ENCODE measurements at regions not wholly inside any gene's neighbourhood (a gene's known extent, or its start where the extent isn't known, plus 50 kb on each side); places are given as distances from the start of the nearest gene placed in this dataset.

DNA sequence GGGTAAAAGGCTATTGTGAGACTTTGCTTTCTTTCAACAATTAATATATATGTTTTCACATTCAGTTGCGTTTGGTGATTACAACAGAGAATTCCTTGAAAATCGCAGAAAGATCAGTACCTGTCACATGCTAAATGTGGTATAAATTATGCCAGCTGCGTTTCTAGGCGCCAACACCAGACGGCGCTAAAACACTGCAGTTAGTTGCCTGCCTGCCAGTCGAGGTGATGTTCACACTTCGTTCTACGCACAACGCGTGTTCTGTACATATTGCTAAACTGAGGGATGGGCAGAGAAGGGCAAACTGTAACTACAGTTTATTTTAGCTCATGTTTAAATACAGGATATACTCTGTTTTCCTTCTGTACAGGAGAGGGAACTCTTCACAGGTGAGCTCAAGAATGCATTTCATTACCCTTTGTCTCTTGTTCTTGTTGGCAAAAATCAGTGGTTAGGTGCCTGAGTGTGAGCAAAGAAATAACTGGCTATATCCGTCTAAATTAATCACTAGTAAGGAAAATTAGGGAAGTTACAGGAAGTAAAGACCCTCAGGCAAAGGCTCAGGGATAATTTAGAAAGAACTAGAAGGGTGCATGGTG is 100.1 kb upstream of the RGS17 start:
- no peak for DNase-seq (ENCODE audit: missing footprints)
- ATAC-seq = no peak
- intact Hi-C loops (cut with DNase I) = loop anchor here (5.0 kb wide), 1 partner anchor 716 kb away; no protein-coding TSS in a partner anchor

DNA sequence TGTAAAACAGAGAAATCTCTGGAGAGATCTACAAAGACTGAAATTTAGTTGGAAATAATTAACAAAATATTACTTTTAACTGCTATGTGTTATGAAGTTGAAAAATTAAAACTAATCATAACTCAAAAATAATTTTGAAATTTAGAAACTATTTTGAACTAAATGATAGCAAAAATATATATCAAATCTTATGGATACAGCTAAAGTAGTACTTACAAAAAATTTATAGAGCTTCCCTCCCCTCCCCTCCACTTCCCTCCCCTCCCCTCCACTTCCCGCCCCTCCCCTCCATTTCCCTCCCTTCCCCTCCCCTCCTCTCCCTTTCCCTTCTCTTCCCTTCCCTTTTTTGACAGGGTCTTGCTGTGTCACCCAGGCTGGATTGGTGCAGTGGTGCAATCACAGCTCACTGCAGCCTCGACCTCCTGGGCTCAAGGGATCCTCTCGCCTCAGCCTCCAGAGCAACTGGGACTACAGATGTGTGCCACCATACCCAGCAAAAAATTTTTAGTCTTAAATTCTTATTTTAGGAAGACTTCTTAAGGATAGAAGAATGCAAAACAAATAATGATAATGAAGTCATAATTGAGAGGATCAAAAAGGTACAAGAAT is 87.2 kb upstream of the RGS17 start:
- intact Hi-C loops (cut with DNase I) = no loop called here
- DNase-seq (ENCODE audit: missing footprints) (no peak), ATAC-seq (no peak)

DNA sequence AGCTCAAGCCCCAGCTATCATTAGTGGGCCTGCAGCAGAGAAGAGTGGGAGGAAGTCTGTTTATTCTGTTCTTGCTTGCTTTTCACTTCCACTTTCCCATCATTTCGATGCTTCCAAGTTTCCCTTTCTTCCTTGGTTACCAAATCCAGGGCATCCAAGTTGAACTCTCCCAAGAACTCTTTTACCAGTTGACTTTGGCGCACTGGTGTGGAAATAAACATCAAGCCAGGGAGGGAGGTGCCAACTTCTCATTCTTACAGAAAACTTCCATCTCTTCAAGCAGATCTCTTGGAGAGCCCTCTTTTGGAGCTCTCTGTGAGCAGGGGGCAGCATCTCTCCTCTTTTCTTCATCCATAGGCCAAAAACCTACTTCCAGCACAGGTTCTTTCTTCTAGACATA is 85.7 kb upstream of the RGS17 start:
- intact Hi-C loops (cut with DNase I) = no loop called here
- no peak for ATAC-seq
- DNase-seq (ENCODE audit: missing footprints) = no peak

DNA sequence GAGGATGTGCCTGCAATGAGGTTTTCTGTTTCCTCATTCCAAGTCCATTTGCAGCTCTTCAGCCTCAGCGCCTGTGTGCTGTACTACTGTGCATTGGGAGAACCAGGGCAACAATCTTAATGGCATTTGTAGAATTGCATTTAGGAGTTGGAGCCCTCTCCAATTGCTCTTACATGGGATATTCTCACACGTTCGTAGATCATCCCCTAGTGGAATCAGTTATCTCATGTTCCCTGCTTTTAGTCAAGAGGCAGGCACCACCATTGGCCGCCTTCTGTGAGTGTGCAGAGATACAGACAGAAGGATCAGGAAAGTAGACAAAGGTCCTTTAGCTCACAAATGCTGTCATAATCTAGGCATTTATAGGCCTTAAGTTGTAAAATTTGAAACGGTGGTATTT is 84.2 kb upstream of the RGS17 start:
- ATAC-seq = no peak
- intact Hi-C loops (cut with DNase I) = no loop called here
- no peak for DNase-seq (ENCODE audit: missing footprints)

DNA sequence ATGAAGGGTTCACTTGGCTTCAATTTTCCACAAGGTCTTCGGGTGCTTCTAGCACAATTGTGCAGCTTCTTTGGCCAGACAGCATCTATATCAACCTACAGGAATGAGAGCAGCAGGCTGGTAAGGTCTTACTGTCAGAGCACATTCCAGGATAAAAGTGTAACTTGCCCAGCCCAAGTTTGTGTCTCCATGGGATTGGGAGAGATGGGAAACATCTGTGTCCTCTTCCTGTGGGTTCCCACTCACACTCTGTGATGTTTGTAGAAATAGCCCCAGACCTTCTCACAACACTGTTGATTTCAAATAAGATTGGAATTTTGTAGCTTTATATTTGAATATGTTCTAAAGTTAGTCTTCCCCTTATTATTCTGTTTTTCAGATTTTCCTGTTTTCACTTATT is 83.4 kb upstream of the RGS17 start:
- DNase-seq (ENCODE audit: missing footprints) (no peak), ATAC-seq (no peak)
- intact Hi-C loops (cut with DNase I) = no loop called here

DNA sequence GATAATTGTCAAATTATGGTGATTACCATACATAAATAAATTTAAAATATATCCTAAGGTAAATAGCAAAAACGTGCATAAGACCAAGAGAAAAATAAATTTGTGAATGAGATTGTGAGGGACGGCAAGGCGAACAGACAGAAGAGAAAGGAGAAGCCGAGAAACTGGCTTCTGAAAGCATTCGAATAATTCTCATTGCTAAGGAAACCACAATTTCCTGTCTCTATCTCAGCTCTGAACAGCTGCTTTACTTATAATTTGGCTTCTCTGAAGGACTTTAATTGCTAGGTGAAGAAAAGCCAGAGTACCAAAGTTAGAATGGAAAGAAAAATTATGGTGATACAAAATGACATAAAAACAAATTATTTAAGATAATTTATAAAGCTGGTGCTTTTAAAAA is 79.0 kb upstream of the RGS17 start:
- intact Hi-C loops (cut with DNase I) = no loop called here
- no peak for ATAC-seq

DNA sequence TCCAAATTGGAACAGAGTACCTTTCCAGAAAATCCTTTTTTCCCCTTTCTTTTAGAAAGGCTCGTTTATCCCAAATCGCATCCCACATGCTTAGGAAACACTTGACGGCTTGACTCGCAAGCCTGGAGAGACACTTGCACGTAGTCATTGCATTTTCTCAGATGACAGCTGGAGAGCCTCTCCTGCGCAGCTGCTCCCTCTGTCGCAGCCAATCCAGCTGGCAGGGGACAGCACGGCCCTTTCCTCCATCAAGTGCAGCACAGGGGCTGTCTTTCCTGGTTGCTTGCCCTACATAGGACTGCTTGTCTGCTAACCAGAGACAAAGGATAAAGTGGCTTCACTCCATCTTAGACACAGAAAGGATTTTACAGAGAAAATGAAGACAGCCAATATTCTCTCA is 77.6 kb upstream of the RGS17 start:
- no peak for DNase-seq (ENCODE audit: missing footprints)
- intact Hi-C loops (cut with DNase I) = no loop called here

More for the DNA sequence above, 79.0 kb upstream of the RGS17 start:
- no peak for DNase-seq (ENCODE audit: missing footprints)

DNA sequence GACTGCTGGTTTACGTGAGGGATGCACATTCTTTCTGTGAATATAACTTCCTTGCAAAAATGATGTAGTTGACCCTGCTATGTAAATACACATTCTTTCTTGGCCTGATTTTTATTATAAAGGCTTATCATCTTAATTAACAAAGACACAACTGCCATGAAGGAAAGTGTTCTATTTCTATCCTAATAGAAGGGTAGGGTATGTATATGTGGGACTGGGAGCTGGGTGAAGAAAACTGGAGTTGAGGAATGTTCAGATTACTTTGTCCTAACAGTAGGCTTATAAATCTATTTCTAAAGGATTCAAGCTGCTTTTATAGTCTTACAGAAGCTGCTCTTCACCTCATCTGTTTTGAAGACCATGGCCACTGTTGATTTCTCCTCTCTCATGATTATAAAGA is 76.5 kb upstream of the RGS17 start:
- intact Hi-C loops (cut with DNase I) = no loop called here
- no peak for DNase-seq (ENCODE audit: missing footprints)
- no peak for ATAC-seq

More for the DNA sequence above, 77.6 kb upstream of the RGS17 start:
- ATAC-seq = peak; percentile 78

DNA sequence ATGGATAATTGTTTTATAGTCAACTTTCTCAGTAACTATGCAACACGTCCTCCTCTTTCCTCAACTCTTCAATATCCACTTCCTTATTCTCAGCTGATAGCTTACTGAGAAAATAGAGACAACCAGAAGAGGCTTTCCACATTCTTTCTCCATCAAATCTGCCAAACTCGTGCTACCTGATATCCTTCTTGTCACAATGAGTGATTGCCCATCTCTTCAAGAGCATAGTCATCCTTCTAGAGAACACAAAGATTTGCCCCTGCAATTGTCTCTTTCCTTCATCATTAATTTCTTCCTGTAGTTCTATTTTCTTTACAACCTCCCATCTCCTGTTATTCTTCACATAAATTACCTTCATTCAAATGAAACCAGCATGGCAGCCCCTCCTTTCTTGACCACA is 75.9 kb upstream of the RGS17 start:
- ATAC-seq (no peak), DNase-seq (ENCODE audit: missing footprints) (no peak)
- intact Hi-C loops (cut with DNase I) = no loop called here

DNA sequence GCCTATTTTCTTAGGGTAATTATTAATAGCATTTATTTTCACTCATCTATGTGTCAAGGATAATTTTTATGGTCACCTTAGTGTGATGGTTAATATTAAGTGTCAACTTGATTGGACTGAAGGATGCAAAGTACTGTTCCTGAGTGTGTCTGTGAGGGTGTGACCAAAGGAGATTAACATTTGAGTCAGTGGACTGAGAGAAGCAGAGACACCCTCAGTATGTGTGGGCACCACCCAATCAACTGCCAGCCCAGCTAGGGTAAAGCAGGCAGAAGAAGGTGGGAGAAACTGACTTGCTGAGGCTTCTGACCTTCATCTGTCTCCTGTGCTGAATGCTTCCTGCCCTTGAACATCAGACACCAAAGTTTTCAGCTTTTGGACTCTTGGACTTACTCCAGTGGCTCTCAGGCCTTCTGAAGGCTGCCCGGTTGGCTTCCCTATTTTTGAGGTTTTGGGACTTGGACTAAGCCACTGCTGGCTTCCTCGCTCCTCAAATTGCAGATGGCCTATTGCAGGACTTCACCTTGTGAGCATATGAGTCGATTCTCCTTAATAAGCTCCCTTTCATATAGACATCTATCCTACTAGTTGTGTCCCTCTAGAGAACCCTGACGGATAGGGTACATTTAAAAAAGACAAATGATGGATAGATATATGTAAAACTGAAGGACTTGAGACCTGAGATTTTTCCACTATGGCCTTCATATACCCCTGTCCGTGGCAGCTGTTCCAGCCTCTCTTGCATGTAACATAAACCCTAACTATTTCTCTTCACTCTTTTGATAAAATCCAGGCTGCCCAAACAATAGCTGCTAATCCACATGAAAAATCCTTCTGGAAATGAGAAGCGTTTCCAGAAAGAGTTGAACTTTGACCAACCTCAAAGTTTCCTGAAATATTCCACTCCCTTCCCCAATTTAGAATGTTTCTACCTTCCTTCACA is 62.1 kb upstream of the RGS17 start:
- ATAC-seq = no peak
- DNase-seq (ENCODE audit: missing footprints) = no peak
- intact Hi-C loops (cut with DNase I) = no loop called here

DNA sequence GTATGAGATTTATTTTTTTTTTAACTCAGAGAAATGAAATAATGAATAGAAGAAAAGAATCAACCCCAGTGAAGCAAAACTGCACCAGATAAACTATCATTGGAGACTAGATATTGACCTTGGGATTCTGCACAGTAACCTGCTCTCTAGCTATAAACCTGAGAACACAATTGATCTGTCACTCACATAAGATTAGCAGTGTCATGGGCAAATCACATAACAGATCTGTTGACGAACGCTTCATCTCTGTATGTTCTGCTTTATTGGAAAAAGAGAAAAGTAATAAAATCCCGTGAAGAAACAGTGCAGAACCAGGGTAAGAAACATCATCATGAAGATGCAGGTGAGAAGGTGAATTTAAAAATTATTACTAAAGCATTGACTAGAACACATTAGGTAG is 52.8 kb upstream of the RGS17 start:
- DNase-seq (ENCODE audit: missing footprints) (no peak), ATAC-seq (no peak)
- intact Hi-C loops (cut with DNase I) = no loop called here

All from Right ventricle myocardium inferior (tissue), 1 donor.